Thyroid gland (tissue), 4 donors: ENCODE measurements at regions not wholly inside any gene's neighbourhood (a gene's known extent, or its start where the extent isn't known, plus 50 kb on each side); places are given as distances from the start of the nearest gene placed in this dataset.

Experiments
- CTCF ChIP-seq, 6 experiments: fragments of 200-600 bp in 3 of 6; fragments of 450-650 bp in 3 of 6; sonication (generic) in 3 of 6; IDR thresholded peaks; one replicate each; pipeline ENCODE4 v1.5.1; 2016 to 2019; ENCODE audit warnings: antibody characterized with exemption in 6 of 6, mild to moderate bottlenecking in 2 of 6, inconsistent platforms in 1 of 6, moderate library complexity in 1 of 6
- POLR2A ChIP-seq, 2 donors: fragments of 450-650 bp; IDR thresholded peaks; one replicate each; pipeline ENCODE4 v1.6.1; 2017; ENCODE audit warnings: antibody characterized with exemption in 2 of 2, mild to moderate bottlenecking in 2 of 2, moderate library complexity in 1 of 2

DNA sequence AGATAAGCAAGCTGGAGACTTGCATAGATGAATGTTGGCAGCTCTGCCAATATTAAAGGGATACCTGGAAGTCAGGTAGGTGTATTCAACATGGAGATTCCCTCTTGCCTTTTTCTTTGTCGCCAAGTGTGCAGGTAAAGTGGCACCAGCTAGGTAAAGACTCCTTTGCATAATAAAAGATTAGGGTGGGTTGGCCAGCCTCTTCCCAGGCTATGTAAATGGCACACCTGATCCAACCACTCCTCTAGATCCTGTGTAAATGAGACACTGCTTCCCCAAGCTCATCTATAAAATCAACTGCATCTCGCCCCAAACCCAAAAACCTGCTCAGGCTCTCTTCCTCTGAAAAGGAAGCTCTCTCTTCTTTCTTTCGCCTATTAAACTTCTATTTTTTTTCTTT lies 100.8 kb upstream of the DSCAM start:
- no peak for TF ChIP-seq POLR2A (IDR thresholded peaks at IDR 0.05)
- no peak for TF ChIP-seq CTCF (IDR thresholded peaks at IDR 0.05)
